GM18502 (cell line): ENCODE measurements at regions not wholly inside any gene's neighbourhood (a gene's known extent, or its start where the extent isn't known, plus 50 kb on each side); places are given as distances from the start of the nearest gene placed in this dataset.

Source experiments
- ATAC-seq: cut with Tn5 transposase; IDR thresholded peaks from one replicate; pipeline ENCODE4 v1.9.1; 2021; ENCODE audit warnings: mild to moderate bottlenecking; ENCODE audit not compliant: unreplicated experiment, poor library complexity

DNA sequence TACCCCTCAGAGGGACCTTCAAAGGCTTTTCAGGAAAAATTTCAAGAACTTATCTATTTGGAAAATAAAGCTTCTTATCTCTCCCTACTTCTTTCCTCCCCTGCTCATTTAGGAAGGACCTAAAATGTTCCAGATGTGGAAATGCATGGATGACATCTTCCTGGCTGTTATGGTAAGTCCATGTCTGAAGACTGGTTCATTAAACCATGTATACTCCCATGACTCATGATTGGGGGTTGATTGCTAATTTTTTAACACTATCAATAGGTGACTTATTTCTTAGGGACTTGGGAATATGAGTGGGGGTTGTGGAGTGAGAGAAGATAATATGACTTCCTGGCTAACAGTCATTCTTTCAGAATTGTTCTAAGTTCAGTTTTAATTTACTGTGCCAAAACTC lies 104.0 kb upstream of the PARD3B start:
- no peak for ATAC-seq

DNA sequence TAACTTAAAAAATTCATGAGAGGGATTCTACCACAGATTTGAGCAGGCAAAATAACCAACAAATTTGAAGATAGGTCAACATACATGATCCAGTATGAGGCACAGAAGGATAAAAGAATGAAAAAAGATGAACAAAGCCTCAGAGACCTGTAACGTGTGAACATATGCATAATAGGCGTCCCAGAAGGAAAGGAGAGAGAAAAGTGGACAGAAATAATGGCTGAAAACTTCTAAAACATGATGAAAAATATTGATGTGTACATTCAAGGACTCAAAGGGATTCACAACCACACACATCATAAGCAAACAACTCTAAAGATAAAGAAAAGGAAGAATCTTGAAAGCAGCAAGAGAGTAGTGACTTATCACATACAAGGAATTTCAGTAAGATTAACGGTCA lies 100.1 kb upstream of the PARD3B start:
- ATAC-seq = no peak

DNA sequence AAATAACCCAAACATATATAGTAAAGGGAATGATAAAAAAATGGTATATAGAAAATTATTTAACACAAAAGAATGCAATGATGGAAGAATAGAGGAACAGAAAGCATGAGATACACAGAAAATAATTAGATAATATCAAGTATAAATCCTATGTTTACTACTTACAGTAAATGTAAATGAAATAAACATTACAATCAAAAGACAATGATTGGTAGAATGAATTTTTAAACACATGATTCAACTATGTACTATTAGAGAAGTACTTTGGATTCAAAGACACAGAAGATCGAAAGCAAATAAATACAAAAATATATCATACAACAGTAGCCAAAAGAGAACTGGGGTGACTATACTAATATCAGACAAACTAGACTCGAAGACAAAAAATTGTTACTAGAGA lies 97.6 kb upstream of the PARD3B start:
- no peak for ATAC-seq

DNA sequence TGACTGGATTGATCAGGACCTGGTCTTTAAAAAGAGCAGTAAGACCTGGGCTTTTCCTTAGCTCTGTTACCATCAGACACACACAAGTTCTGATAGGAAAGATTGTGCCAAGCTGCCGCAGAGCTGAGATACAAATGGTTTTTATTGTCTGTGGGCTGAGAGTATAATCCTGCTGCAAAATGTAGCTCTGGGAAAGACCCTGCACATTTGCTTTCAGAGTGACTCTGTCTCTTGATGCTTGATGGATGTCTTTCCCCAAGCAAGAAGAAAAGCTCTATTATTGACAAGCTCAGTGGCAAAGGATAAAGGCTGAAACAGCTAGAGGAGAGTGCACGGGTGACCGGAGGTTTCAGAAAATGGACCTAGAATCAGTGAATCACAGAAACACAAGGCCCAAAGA lies 95.3 kb upstream of the PARD3B start:
- no peak for ATAC-seq

DNA sequence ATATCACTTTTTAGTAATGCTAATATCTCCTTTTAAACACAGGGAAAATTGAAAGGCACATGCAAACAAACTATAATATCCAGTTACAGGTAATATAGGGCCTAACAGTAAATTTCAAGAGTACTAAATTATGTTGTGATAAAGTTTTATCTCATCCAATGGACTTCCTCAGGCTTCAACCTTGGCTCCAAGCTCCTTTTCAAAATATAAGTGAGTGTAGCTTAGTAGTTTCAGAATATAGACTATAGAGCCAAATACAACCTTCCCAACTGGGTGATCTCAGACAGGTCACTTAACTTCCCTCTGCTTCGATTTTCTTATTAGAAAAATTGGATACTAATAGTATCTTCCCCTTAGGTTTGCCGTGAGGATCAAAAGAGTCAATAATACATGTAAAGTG lies 93.5 kb upstream of the PARD3B start:
- ATAC-seq = no peak

GRCh38 chr2:204452464-204453023 lies 92.7 kb upstream of the PARD3B start:
- ATAC-seq = no peak

- no peak for ATAC-seq
Observed at GRCh38 chr2:204453730-204454167, 91.5 kb upstream of the PARD3B start.

GRCh38 chr2:204454672-204455380 lies 90.4 kb upstream of the PARD3B start:
- no peak for ATAC-seq

- no peak for ATAC-seq
Observed at GRCh38 chr2:204468746-204469429, 76.4 kb upstream of the PARD3B start.

DNA sequence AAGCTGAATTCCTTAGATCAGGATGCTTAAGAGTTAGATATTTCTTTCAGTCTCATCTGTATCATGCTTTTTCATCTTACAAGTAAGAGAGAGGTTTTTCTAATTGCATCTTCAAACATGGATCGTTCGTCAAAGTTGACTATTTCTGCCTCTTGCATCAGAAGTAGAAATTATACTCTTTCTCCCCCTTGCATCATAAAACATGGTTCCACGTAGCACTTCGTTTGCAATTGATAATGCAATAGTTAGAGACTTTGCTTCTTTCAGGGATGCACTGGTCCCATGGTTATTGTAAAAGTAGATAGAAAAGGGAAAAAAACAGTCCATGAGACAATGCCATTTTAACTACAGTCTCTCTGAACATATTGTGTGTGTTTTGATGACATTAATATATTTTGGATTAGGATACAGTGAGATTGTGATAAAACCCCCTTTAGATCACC lies 75.1 kb upstream of the PARD3B start:
- ATAC-seq = no peak

GRCh38 chr2:204470621-204471196 lies 74.6 kb upstream of the PARD3B start:
- no peak for ATAC-seq

- ATAC-seq = no peak
Observed at GRCh38 chr2:204472375-204472774, 72.9 kb upstream of the PARD3B start.

GRCh38 chr2:204473224-204473623 lies 72.1 kb upstream of the PARD3B start:
- no peak for ATAC-seq

- no peak for ATAC-seq
Observed at GRCh38 chr2:204475399-204475798, 69.9 kb upstream of the PARD3B start.

DNA sequence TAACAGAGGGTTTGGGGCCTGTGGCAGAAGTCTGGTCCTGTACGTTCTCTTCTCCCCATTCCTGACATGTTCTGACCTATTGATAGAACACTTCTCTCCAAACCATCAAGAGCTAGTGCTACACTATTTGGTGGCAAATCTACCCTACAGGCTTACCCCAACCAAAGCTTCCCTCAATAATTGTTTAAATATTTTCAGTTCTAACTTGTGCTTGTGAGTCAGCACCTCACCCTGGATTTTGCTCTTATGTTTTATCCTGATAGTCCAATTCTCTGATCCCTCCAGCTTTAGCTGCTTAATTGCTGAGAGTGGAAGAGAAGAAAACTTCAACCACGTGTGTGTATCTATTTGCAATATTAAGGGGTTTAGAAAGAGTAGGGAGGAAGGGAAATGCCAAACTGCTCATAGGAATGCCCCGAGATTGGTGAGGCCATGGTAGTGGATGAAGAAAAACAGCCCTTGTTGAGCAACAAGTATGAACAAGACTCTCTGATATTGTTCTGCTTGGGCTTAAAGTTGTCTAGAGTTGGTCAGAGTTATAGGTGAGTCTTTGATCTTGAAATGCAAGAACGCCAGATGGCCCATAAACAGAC lies 67.8 kb upstream of the PARD3B start:
- ATAC-seq = no peak

GRCh38 chr2:204479557-204479956 lies 65.7 kb upstream of the PARD3B start:
- no peak for ATAC-seq

GRCh38 chr2:204480676-204481075 lies 64.6 kb upstream of the PARD3B start:
- ATAC-seq = no peak

- ATAC-seq = no peak
Observed at GRCh38 chr2:204483608-204484081, 61.6 kb upstream of the PARD3B start.

DNA sequence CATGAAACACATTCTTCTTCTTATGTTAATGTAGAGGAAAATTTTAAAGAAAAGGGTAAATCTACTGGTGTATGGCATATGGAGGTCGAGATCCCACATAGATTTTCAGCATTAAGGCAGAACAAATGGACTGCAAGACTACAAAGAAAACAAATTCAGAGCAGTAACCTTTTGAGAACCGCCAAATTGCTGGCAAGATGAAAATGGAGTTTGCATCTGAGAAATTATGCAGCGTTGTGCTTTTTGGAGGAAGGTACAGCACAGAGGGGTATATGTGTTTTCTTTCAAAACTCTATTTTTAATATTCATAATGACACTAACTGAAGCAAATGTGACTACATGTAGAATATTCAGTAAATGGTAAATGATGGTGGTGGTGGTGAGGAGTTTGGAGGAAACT lies 59.0 kb upstream of the PARD3B start:
- no peak for ATAC-seq

DNA sequence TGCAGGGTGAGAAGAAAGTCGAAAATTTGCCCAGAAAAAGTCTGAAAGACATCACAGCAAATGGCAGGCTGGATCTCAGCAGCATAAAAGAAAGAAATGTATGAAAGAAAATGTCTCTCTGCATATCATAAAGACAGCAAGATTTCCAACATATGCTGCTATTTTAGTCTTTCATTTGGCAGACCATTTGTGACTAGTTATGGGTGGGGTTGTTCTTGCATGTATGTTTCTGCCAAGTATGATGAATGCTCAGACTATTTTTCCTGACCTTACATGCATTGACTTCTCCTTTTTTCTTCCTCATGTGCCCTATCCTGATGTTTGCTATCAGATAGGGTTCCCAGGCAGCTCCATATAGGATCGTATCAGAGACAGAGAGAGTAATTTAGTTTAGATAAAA lies 58.5 kb upstream of the PARD3B start:
- no peak for ATAC-seq
